GM12873 (cell line): ENCODE measurements at regions not wholly inside any gene's neighbourhood (a gene's known extent, or its start where the extent isn't known, plus 50 kb on each side); places are given as distances from the start of the nearest gene placed in this dataset.

Experiments used
- TF ChIP-seq, protein P1 (sequence below): IDR thresholded peaks from 2 replicates; pipeline ENCODE4 v1.5.1; 2012; ENCODE audit warnings: low read depth, mild to moderate bottlenecking, moderate library complexity, low read length, control low read depth; ENCODE audit not compliant: insufficient read depth; ENCODE audit errors: missing control alignments

DNA sequence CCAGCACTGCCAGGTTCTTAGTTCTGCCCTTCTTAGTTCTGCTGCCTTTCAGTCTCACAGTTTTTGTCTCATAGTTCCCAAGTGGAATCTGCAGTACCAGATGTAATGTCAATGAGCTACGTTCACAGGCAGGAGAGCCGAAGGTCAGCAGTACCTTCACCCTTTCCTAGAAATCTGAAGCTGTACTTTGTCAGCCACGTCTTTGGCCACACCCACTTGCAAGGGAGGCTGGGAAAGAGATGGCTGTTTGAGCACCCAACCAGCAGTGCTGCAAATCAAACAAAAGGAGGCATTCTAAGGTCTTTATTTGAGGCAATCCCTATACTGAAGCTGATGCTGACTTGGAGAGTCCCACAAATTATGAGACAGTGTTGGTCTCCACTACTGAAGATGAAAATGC lies 199.1 kb upstream of the NPY2R start:
- TF ChIP-seq, protein P1, sequence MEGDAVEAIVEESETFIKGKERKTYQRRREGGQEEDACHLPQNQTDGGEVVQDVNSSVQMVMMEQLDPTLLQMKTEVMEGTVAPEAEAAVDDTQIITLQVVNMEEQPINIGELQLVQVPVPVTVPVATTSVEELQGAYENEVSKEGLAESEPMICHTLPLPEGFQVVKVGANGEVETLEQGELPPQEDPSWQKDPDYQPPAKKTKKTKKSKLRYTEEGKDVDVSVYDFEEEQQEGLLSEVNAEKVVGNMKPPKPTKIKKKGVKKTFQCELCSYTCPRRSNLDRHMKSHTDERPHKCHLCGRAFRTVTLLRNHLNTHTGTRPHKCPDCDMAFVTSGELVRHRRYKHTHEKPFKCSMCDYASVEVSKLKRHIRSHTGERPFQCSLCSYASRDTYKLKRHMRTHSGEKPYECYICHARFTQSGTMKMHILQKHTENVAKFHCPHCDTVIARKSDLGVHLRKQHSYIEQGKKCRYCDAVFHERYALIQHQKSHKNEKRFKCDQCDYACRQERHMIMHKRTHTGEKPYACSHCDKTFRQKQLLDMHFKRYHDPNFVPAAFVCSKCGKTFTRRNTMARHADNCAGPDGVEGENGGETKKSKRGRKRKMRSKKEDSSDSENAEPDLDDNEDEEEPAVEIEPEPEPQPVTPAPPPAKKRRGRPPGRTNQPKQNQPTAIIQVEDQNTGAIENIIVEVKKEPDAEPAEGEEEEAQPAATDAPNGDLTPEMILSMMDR, result no peak

DNA sequence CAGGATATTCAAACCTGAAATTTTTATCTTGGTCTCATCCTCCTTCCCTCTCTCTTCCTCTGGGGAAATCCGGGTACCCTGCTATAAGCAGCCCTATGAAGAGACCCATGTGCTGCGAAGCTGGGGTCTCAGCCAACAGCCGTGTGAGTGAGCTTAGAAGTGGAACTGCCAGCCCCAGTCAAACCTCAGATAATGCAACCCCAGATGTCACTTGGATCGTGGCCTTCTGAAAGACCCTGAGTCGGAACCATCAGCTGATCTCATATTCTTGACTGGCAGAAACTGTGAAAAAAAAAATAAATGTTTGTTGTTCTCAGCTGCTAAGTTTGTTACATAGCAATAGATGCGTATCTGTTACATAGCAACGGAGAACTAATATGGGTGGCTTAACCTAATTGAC lies 198.1 kb upstream of the NPY2R start:
- TF ChIP-seq, protein P1, result no peak

DNA sequence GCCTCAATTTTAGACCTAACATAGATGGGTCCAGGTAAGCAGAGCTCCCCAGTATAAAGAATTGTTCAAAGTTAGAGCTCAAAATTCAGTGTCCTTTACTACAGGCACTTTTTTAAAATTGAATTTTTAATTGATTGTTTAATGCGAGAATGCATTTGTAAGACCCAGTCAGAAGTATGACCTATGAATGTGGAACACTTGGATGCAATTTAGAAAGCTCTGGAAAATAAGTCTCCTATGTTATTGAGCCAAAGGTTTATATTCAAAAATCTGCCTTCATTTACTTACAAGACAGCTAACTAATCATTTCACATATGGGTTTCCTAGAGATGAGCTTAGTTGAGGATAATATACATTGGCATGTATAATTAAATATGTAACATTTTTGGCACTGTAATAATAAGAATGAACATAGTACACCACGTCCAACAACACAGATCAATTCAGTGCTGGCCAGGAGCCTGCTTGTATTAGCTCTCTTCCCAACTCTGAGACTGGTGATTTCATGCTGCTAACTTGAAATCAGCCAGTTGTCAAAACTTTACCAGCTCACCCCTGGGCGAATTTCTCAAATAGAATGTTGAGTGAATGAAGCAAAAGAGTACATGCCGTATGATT lies 197.2 kb upstream of the NPY2R start:
- TF ChIP-seq, protein P1, result no peak

DNA sequence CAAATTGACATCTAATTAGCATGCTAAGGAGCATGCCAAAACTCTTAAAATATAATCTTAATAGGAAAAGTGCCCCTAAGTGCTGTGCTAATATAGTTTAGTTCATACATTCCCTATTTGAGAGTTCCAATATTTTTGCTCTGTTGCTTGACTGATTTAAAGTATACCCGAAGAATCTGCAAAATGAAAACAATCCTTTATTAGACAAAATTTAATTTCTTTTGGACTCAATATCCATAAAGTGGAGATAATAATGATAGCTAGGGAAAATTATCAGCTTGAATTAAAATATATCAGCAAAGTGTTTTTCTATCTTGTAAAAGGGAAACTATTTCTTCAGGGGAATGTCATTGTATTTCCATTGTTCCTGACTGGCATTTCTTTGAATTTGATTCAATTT lies 196.0 kb upstream of the NPY2R start:
- TF ChIP-seq, protein P1, result no peak

DNA sequence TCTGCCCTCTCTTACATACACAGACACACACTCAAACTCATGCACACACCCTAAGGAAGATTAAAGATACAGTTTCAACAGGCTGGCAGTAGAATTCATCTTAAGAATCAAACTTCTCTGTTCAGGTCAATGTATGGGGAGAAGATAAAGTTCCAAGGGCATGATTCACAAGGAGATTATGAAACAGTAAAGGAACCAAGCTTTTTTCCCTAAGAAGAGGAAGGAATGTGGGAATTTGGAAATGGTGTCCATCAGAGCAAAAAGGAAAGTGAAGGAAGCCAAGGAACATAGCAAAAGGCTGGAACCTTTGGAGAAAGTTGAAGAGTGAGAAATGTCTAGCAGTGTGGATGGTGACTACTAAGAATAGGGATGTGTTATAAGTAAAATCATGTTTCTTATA lies 191.0 kb upstream of the NPY2R start:
- TF ChIP-seq, protein P1, result no peak

DNA sequence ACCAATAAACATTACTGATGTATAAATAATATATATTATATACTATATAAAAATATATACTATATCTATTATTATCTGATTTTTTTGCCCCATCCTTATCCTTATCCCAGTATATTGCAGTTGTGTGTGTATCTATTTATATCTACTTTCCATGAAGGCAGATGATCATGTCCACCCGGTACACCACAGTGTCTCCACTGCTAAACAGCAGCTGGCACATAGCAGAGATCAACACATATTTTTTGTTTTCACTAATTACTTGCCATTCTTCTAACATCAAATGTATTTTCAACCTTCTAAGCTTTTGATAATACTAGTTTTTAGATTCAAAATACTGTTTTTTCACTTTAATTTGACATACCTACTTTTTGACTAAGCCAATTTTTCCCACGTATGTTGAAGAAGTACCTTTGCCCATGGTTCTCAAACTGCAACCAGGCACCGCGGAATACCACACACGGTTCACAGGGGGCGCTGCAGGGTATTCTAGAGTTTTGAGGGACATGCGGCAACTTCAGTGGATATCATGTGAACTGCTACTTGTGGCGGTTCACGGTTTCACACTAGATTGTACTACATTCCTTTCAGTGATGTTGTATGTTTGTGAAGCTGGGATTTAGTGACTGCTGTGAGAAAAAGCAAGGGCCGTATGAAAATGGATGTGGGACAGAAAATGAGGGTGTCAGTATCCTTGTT lies 182.5 kb upstream of the NPY2R start:
- TF ChIP-seq, protein P1, result peak; percentile 62

DNA sequence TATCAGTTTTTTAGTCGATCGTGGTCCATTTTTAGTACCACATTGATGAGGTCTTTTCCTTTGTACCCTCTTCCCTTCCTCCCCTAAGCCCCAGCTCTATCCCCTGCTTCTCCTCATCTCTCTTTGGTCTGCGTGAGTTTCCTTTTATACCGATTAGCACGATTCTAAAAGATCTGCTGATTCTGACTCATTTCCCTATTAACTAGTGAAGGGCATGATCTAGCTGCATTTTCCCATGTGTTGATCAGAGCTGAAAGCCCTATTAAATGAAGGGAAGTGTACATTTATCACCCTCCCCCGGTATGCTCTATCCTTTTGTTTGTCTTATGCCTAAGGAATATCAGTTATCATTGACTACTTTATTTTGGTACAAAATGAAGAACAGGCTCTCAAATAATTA lies 181.7 kb upstream of the NPY2R start:
- TF ChIP-seq, protein P1, result no peak
